Vagina (tissue), 2 donors: ENCODE measurements at regions not wholly inside any gene's neighbourhood (a gene's known extent, or its start where the extent isn't known, plus 50 kb on each side); places are given as distances from the start of the nearest gene placed in this dataset.

Experiments
- DNase-seq, 2 donors: peaks; one replicate each; pipeline ENCODE4 v3.0.0-alpha.2; 2017; ENCODE audit errors: extremely low spot score in 2 of 2
- H3K27ac ChIP-seq: fragments of 200-600 bp; sonication (generic); one replicate; pipeline ENCODE4 v1.5.1; 2019
- H3K27me3 ChIP-seq: fragments of 200-600 bp; sonication (generic); one replicate; pipeline ENCODE4 v1.5.1; 2019
- H3K36me3 ChIP-seq, 2 donors: fragments of 200-600 bp; sonication (generic); one replicate each; pipeline ENCODE4 v1.5.1; 2017 to 2019
- H3K4me1 ChIP-seq: fragments of 200-600 bp; sonication (generic); one replicate; pipeline ENCODE4 v1.5.1; 2019
- H3K4me3 ChIP-seq, 2 donors: fragments of 200-600 bp; sonication (generic); 1 replicate in 1 of 2; 2 replicates in 1 of 2; pipeline ENCODE4 v1.5.1; 2016 to 2019
- H3K9me3 ChIP-seq: fragments of 200-600 bp; sonication (generic); one replicate; pipeline ENCODE4 v1.5.1; 2019
- POLR2A ChIP-seq, 2 donors: fragments of 450-650 bp; IDR thresholded peaks; one replicate each; pipeline ENCODE4 v1.6.1; 2017; ENCODE audit warnings: antibody characterized with exemption in 2 of 2, mild to moderate bottlenecking in 2 of 2, moderate library complexity in 2 of 2
- POLR2AphosphoS5 ChIP-seq, 2 donors: sonication (generic); formaldehyde crosslinking; IDR thresholded peaks; one replicate each; pipeline ENCODE4 v1.9.0; 2017; ENCODE audit warnings: antibody characterized with exemption in 2 of 2, mild to moderate bottlenecking in 2 of 2, low read depth in 1 of 2; ENCODE audit not compliant: insufficient read depth in 1 of 2
- intact Hi-C: fragments of 100-400 bp; cut with DNase I; formaldehyde crosslinking; loops from one replicate; pipeline ENCODE4 v1.15.1; 2023
- TF ChIP-seq, protein P1 (sequence below), 3 experiments: fragments of 450-650 bp in 2 of 3; fragments of 200-600 bp in 1 of 3; sonication (generic) in 1 of 3; IDR thresholded peaks; one replicate each; pipeline ENCODE4 v1.5.1; 2017 to 2019; ENCODE audit warnings: antibody characterized with exemption in 3 of 3, mild to moderate bottlenecking in 2 of 3, moderate library complexity in 2 of 3

DNA sequence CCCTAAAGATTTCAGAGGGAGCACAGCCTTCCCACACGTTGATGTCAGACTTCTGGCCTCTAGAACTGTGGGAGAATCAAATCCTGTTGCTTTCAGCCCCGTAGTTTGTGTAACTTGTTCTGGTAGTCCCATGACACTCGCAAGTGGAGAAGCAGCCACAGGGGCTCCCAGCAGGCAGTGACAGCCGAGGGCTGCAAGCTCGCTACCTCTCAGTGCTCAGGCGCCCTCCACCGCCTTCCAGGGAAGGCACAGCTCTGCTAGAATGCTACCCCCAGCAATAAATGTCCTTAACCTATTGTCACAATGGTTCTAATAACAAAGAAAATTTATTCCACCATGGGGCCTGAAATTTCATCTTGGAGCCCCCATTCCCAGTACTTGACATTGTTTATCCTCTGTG lies 143.1 kb upstream of the ZNF236 start:
- no peaks in the 10 kb centered on the region for H3K36me3 ChIP-seq
- DNase-seq = no peak
- intact Hi-C loops = no loop called here
- no peak overlapping the region for H3K27ac ChIP-seq
- H3K9me3 ChIP-seq = no peaks in the 10 kb centered on the region
- H3K27me3 ChIP-seq = no peaks in the 10 kb centered on the region
- no peak overlapping the region for H3K4me3 ChIP-seq
- H3K4me1 ChIP-seq = no peaks in the 10 kb centered on the region
- no peak for TF ChIP-seq POLR2A (IDR thresholded peaks at IDR 0.05)
- TF ChIP-seq POLR2AphosphoS5 (IDR thresholded peaks at IDR 0.05; ENCODE audit: insufficient read depth in 1 of 2, low read depth in 1 of 2) = no peak
- TF ChIP-seq, protein P1, sequence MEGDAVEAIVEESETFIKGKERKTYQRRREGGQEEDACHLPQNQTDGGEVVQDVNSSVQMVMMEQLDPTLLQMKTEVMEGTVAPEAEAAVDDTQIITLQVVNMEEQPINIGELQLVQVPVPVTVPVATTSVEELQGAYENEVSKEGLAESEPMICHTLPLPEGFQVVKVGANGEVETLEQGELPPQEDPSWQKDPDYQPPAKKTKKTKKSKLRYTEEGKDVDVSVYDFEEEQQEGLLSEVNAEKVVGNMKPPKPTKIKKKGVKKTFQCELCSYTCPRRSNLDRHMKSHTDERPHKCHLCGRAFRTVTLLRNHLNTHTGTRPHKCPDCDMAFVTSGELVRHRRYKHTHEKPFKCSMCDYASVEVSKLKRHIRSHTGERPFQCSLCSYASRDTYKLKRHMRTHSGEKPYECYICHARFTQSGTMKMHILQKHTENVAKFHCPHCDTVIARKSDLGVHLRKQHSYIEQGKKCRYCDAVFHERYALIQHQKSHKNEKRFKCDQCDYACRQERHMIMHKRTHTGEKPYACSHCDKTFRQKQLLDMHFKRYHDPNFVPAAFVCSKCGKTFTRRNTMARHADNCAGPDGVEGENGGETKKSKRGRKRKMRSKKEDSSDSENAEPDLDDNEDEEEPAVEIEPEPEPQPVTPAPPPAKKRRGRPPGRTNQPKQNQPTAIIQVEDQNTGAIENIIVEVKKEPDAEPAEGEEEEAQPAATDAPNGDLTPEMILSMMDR (IDR thresholded peaks at IDR 0.05) = no peak

- no peak for TF ChIP-seq POLR2AphosphoS5 (IDR thresholded peaks at IDR 0.05; ENCODE audit: insufficient read depth in 1 of 2, low read depth in 1 of 2)
- TF ChIP-seq POLR2A (IDR thresholded peaks at IDR 0.05) = no peak
- TF ChIP-seq, protein P1 (IDR thresholded peaks at IDR 0.05) = no peak
- no peak for DNase-seq
- Histone ChIP-seq H3K4me3 (no peak overlapping the region), H3K27ac (no peak overlapping the region), H3K9me3 (no peaks in the 10 kb centered on the region), H3K36me3 (no peaks in the 10 kb centered on the region), H3K27me3 (no peaks in the 10 kb centered on the region), H3K4me1 (no peaks in the 10 kb centered on the region)
- intact Hi-C loops = no loop called here
These were observed 144.1 kb upstream of the ZNF236 start for GRCh38 chr18:76678248-76678647.

DNA sequence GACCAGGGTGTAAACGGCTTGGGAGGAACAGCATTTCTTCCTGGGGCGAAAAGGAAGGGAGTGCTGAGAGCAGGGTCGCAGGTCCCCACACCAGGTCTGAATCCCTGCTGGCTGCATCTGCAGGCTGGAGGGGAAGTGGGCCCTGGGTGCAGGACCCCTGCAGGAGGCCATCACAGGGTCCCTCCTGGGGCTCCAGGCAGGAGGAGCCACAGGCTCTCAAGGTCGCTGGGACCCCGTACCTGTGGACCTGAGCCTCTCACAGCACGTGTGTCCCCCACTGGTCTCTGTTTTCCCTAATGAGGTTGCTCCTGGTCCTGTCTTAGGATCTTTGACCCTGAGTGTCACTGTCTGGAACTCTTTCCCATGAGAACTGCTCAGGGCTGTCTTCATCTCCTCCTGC lies 147.8 kb upstream of the ZNF236 start:
- no peaks in the 10 kb centered on the region for H3K9me3 ChIP-seq
- intact Hi-C loops = no loop called here
- TF ChIP-seq, protein P1 (IDR thresholded peaks at IDR 0.05) = no peak
- no peak for TF ChIP-seq POLR2AphosphoS5 (IDR thresholded peaks at IDR 0.05; ENCODE audit: insufficient read depth in 1 of 2, low read depth in 1 of 2)
- TF ChIP-seq POLR2A (IDR thresholded peaks at IDR 0.05) = no peak
- peak; percentile 72 to 77 for DNase-seq
- H3K27me3 ChIP-seq = no peaks in the 10 kb centered on the region
- no peak overlapping the region for H3K27ac ChIP-seq
- no peaks in the 10 kb centered on the region for H3K36me3 ChIP-seq
- H3K4me1 ChIP-seq = no peaks in the 10 kb centered on the region
- H3K4me3 ChIP-seq = no peak overlapping the region

DNA sequence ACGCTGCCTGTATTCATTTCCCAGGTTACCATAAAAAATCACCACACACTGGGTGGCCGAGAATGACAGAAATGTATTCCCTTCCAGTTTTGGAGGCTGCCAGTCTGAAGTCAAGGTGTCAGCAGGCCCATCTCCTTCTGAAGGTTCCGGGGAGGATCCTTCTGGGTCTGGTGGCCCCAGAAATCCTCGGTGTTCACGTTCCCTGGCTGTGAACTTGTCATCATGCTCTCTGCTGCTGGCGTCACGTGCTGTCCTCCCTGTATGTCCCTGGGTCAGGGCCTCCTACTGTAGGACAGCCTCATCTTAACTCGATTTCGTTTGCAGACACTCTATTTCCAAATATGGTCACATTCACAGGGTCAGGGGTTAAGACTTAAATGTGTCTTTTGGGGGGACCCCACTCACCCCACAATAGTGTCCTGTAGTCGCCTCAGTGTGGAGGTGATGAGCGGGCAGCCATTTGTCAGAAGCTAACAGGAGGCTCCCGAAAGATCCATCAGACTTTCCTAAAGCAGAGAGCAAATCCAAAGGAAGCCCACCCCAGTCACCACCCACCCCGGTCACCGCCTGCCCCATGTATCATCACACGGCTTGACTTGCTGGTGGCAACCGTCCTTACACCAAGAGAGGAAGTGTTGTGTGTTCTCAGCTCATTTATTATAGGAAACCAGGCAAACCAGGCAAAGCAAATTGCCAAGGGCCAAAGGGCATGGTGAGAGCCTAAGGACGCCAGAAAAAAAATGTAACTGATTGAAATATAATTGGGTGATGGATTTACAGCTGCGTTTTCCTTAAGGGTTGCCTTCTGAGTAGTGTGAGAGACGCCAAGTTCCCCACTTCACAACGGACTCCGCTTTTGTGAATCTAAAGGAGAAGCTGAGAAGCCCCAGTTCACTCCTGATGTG lies 148.8 kb upstream of the ZNF236 start:
- H3K27ac ChIP-seq = no peak overlapping the region
- no peak overlapping the region for H3K4me3 ChIP-seq
- H3K36me3 ChIP-seq = no peaks in the 10 kb centered on the region
- intact Hi-C loops = no loop called here
- DNase-seq = peak; percentile 55 to 81
- H3K9me3 ChIP-seq = no peaks in the 10 kb centered on the region
- no peaks in the 10 kb centered on the region for H3K4me1 ChIP-seq
- H3K27me3 ChIP-seq = no peaks in the 10 kb centered on the region
- TF ChIP-seq, protein P1 (IDR thresholded peaks at IDR 0.05) = no peak

DNA sequence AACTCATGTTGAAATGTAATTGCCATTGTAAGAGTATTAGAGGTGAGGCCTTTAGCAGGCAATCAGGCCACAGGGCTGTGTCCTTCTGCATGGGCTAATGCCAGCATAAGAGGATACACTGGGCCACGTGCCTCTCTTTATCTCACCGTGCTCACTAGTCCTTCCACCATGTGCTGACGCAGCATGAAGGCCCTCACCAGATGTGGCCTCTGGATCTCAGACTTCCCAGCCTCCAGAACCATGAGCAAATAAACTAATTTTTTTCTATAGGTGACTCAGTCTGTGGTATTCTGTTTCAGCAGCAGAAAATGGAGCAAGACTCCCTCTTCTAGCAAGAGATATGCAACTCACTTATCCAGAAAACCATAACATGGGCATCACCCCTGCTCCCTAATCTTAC lies 149.7 kb upstream of the ZNF236 start:
- H3K27me3 ChIP-seq = no peaks in the 10 kb centered on the region
- TF ChIP-seq POLR2A (IDR thresholded peaks at IDR 0.05) (no peak), POLR2AphosphoS5 (IDR thresholded peaks at IDR 0.05; ENCODE audit: insufficient read depth in 1 of 2, low read depth in 1 of 2) (no peak)
- TF ChIP-seq, protein P1 (IDR thresholded peaks at IDR 0.05) = no peak
- no peaks in the 10 kb centered on the region for H3K36me3 ChIP-seq
- H3K27ac ChIP-seq = no peak overlapping the region
- DNase-seq = peak in 1 of 2 donors; percentile 70
- H3K9me3 ChIP-seq = no peaks in the 10 kb centered on the region
- no peak overlapping the region for H3K4me3 ChIP-seq
- H3K4me1 ChIP-seq = no peaks in the 10 kb centered on the region
- intact Hi-C loops = no loop called here
